HCT116 (cell line): ENCODE measurements at regions not wholly inside any gene's neighbourhood (a gene's known extent, or its start where the extent isn't known, plus 50 kb on each side); places are given as distances from the start of the nearest gene placed in this dataset.

Source experiments
- ATAC-seq: fragments of 200-7000 bp; cut with Tn5 transposase; 2 replicates; pipeline ENCODE4 v1.9.1; 2020; ENCODE audit warnings: mild to moderate bottlenecking, moderate library complexity
- BruUV-seq: library from RNA; stranded (reverse); fragments of 400-500 nt; replicated peaks from 2 replicates; lab custom pipeline; 2021; lab: Mats Ljungman, UMichigan
- CTCF ChIA-PET: fragments of 300-600 bp; sonication (Branson Sonifier 250); formaldehyde crosslinking; loops from one replicate; lab custom pipeline; 2021; ENCODE audit warnings: antibody characterized with exemption; lab: Charles Lee
- POLR2A ChIA-PET: fragments of 300-600, 350-600 bp; sonication (Branson Sonifier 250); formaldehyde crosslinking; loops from one replicate; lab custom pipeline; 2021; ENCODE audit warnings: antibody characterized with exemption; lab: Charles Lee
- RAD21 ChIA-PET, 2 experiments: fragments of 300-600 bp; sonication (Branson Sonifier 250); formaldehyde crosslinking; loops; one replicate each; lab custom pipeline; 2023; ENCODE audit warnings: low total read pairs in 2 of 2; ENCODE audit not compliant: uncharacterized antibody in 2 of 2, unreplicated experiment in 2 of 2, low non-redundant PET in 1 of 2; lab: Charles Lee
- DNase-seq: peaks from one replicate; pipeline ENCODE4 v3.0.0-alpha.2; 2010; ENCODE audit warnings: low read depth, low spot score
- H2AFZ ChIP-seq: fragments of 200-600 bp; shearing (Covaris generic), sonication (generic); 2 replicates; pipeline ENCODE4 v1.6.1; 2017; ENCODE audit warnings: low read depth, mixed run types, mixed read lengths, antibody characterized with exemption, low read length; ENCODE audit not compliant: poor library complexity, severe bottlenecking
- H3K27ac ChIP-seq: 2 replicates; pipeline ENCODE4 v1.5.1; 2012; ENCODE audit warnings: low read depth, low read length
- H3K27me3 ChIP-seq: fragments of 200-600 bp; sonication (generic); 2 replicates; pipeline ENCODE4 v1.6.1; 2016; ENCODE audit warnings: mixed run types, low read length, mixed read lengths; ENCODE audit not compliant: insufficient read depth
- H3K36me3 ChIP-seq, 2 experiments: fragments of 200-500 bp in 1 of 2; fragments of 200-600 bp in 1 of 2; sonication (Bioruptor generic) in 1 of 2; sonication (generic) in 1 of 2; 2 replicates each; pipeline versions ENCODE4 v1.5.1 to v1.6.1; 2014 to 2016; ENCODE audit warnings: low read length in 2 of 2, inconsistent platforms in 1 of 2, mixed read lengths in 1 of 2, mixed run types in 1 of 2; ENCODE audit not compliant: insufficient read depth in 2 of 2, control insufficient read depth in 1 of 2
- H3K4me1 ChIP-seq, 2 experiments: fragments of 200-600 bp in 1 of 2; sonication (generic) in 1 of 2; 2 replicates each; pipeline versions ENCODE4 v1.5.1 to v1.6.1; 2012 to 2017; ENCODE audit warnings: low read length in 2 of 2, inconsistent platforms in 1 of 2, mild to moderate bottlenecking in 1 of 2, mixed read lengths in 1 of 2, mixed run types in 1 of 2, moderate library complexity in 1 of 2; ENCODE audit not compliant: insufficient read depth in 2 of 2, control insufficient read depth in 1 of 2
- H3K4me2 ChIP-seq: fragments of 200-600 bp; sonication (generic); 2 replicates; pipeline ENCODE4 v1.6.1; 2017; ENCODE audit warnings: mixed run types, low read length, mixed read lengths
- H3K4me3 ChIP-seq, 2 experiments: fragments of 200-600 bp in 1 of 2; sonication (generic) in 1 of 2; replicated peaks in 1 of 2; 2 replicates each; pipeline ENCODE4 v1.5.1; 2011 to 2016; ENCODE audit warnings: low read length in 2 of 2, control low read depth in 1 of 2, low read depth in 1 of 2, mild to moderate bottlenecking in 1 of 2, mixed read lengths in 1 of 2, mixed run types in 1 of 2
- H3K79me2 ChIP-seq: fragments of 200-600 bp; sonication (generic); 2 replicates; pipeline ENCODE4 v1.6.1; 2017; ENCODE audit warnings: mild to moderate bottlenecking, mixed run types, low read length, moderate library complexity, mixed read lengths; ENCODE audit not compliant: insufficient read depth
- H3K9ac ChIP-seq: fragments of 200-600 bp; sonication (generic); 2 replicates; pipeline ENCODE4 v1.6.1; 2016; ENCODE audit warnings: low read length, mixed read lengths
- H3K9me2 ChIP-seq: fragments of 200-600 bp; sonication (generic), shearing (Covaris generic); 2 replicates; pipeline ENCODE4 v1.6.1; 2017; ENCODE audit warnings: mixed run types, mild to moderate bottlenecking, moderate library complexity; ENCODE audit not compliant: insufficient read depth
- H3K9me3 ChIP-seq, 2 experiments: fragments of 200-500 bp in 1 of 2; fragments of 200-600 bp in 1 of 2; sonication (Bioruptor generic) in 1 of 2; sonication (generic) in 1 of 2; 2 replicates each; pipeline ENCODE4 v1.6.1; 2014 to 2017; ENCODE audit warnings: low read length in 2 of 2, mixed read lengths in 2 of 2, inconsistent platforms in 1 of 2, low read depth in 1 of 2, mild to moderate bottlenecking in 1 of 2, mixed run types in 1 of 2, moderate library complexity in 1 of 2; ENCODE audit not compliant: control insufficient read depth in 1 of 2, insufficient read depth in 1 of 2
- H4K20me1 ChIP-seq: fragments of 200-600 bp; sonication (generic), shearing (Covaris generic); 2 replicates; pipeline ENCODE4 v1.6.1; 2017; ENCODE audit warnings: mixed run types, mild to moderate bottlenecking, moderate library complexity; ENCODE audit not compliant: insufficient read depth
- ATF3 ChIP-seq: IDR thresholded peaks from 2 replicates; pipeline ENCODE4 v1.6.1; 2012
- CBX3 ChIP-seq: IDR thresholded peaks from 2 replicates; pipeline ENCODE4 v1.6.1; 2012; ENCODE audit warnings: low read depth
- ELF1 ChIP-seq: IDR thresholded peaks from 2 replicates; pipeline ENCODE4 v1.6.1; 2012; ENCODE audit warnings: low read depth, borderline replicate concordance
- EZH2 ChIP-seq: fragments of 200-600 bp; sonication (generic); IDR thresholded peaks from 2 replicates; pipeline ENCODE4 v1.6.1; 2017; ENCODE audit warnings: antibody characterized with exemption, mixed run types
- SRF ChIP-seq: IDR thresholded peaks from 2 replicates; pipeline ENCODE4 v1.6.1; 2012; ENCODE audit warnings: low read depth
- ZFX ChIP-seq: fragments of 450-650 bp; IDR thresholded peaks from 2 replicates; pipeline ENCODE4 v1.6.1; 2017
- ZNF274 ChIP-seq: fragments of 200-500 bp; sonication (Bioruptor generic); IDR thresholded peaks from 2 replicates; pipeline ENCODE4 v1.6.1; 2014; ENCODE audit warnings: mild to moderate bottlenecking, low read depth, low read length, inconsistent platforms
- intact Hi-C: fragments of 100-400 bp; cut with micrococcal nuclease; formaldehyde crosslinking; loops from 2 replicates; pipeline ENCODE4 v1.10.0; 2022
- TF ChIP-seq, protein P1 (sequence below): IDR thresholded peaks from 2 replicates; pipeline ENCODE4 v1.6.1; 2011; ENCODE audit warnings: mild to moderate bottlenecking, low read length, moderate library complexity; ENCODE audit not compliant: insufficient replicate concordance; ENCODE audit errors: extremely low read depth
- TF ChIP-seq, protein P2 (sequence below), 3 experiments: fragments of 200-600 bp in 1 of 3; sonication (generic) in 1 of 3; IDR thresholded peaks in 2 of 3; conservative IDR thresholded peaks in 1 of 3; 2 replicates each; pipeline ENCODE4 v1.5.1; 2012 to 2017; ENCODE audit warnings: low read depth in 2 of 3, low read length in 2 of 3, antibody characterized with exemption in 1 of 3, borderline replicate concordance in 1 of 3, control low read depth in 1 of 3, mild to moderate bottlenecking in 1 of 3, mixed read lengths in 1 of 3, mixed run types in 1 of 3, moderate library complexity in 1 of 3; ENCODE audit not compliant: insufficient read depth in 1 of 3
- TF ChIP-seq, protein P3 (sequence below): IDR thresholded peaks from 2 replicates; pipeline ENCODE4 v1.6.1; 2012

GRCh38 chr3:126290325-126290724 is 66.9 kb downstream of the KLF15 start:
- H3K9me2 ChIP-seq = no peaks in the 10 kb centered on the region
- BruUV-seq = no TSS peak
- intact Hi-C loops = no loop called here
- no peak overlapping the region for H2AFZ ChIP-seq
- H3K4me1 ChIP-seq = peaks cover 15 to 24% of the 10 kb centered on the region in 2 experiments
- TF ChIP-seq EZH2 (no peak), SRF (no peak)
- ChIA-PET POLR2A (no interaction called here), RAD21 (no interaction called here), CTCF (no interaction called here)
- no peak overlapping the region for H3K4me3 ChIP-seq
- H3K79me2 ChIP-seq = no peaks in the 10 kb centered on the region
- H3K9ac ChIP-seq = no peak overlapping the region
- H4K20me1 ChIP-seq = no peaks in the 10 kb centered on the region
- H3K4me2 ChIP-seq = no peak overlapping the region
- H3K36me3 ChIP-seq = no peaks in the 10 kb centered on the region
- DNase-seq = no peak
- H3K9me3 ChIP-seq = no peaks in the 10 kb centered on the region
- no peaks in the 10 kb centered on the region for H3K27me3 ChIP-seq
- no peak overlapping the region for H3K27ac ChIP-seq
- no peak for ATAC-seq

- DNase-seq (no peak), ATAC-seq (no peak)
- no peaks in the 10 kb centered on the region for H3K79me2 ChIP-seq
- no peak overlapping the region for H2AFZ ChIP-seq
- no peaks in the 10 kb centered on the region for H3K9me3 ChIP-seq
- peaks cover 15 to 34% of the 10 kb centered on the region in 2 experiments for H3K4me1 ChIP-seq
- CTCF ChIA-PET = no interaction called here
- no peaks in the 10 kb centered on the region for H3K9me2 ChIP-seq
- no peak overlapping the region for H3K27ac ChIP-seq
- H3K27me3 ChIP-seq = no peaks in the 10 kb centered on the region
- intact Hi-C loops = no loop called here
- H3K4me3 ChIP-seq = no peak overlapping the region
- no peaks in the 10 kb centered on the region for H4K20me1 ChIP-seq
- no TSS peak for BruUV-seq
- TF ChIP-seq ATF3 (no peak), ELF1 (no peak), CBX3 (no peak), ZFX (no peak), ZNF274 (no peak)
- TF ChIP-seq, protein P1, sequence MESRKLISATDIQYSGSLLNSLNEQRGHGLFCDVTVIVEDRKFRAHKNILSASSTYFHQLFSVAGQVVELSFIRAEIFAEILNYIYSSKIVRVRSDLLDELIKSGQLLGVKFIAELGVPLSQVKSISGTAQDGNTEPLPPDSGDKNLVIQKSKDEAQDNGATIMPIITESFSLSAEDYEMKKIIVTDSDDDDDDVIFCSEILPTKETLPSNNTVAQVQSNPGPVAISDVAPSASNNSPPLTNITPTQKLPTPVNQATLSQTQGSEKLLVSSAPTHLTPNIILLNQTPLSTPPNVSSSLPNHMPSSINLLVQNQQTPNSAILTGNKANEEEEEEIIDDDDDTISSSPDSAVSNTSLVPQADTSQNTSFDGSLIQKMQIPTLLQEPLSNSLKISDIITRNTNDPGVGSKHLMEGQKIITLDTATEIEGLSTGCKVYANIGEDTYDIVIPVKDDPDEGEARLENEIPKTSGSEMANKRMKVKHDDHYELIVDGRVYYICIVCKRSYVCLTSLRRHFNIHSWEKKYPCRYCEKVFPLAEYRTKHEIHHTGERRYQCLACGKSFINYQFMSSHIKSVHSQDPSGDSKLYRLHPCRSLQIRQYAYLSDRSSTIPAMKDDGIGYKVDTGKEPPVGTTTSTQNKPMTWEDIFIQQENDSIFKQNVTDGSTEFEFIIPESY = no peak
- TF ChIP-seq, protein P2, sequence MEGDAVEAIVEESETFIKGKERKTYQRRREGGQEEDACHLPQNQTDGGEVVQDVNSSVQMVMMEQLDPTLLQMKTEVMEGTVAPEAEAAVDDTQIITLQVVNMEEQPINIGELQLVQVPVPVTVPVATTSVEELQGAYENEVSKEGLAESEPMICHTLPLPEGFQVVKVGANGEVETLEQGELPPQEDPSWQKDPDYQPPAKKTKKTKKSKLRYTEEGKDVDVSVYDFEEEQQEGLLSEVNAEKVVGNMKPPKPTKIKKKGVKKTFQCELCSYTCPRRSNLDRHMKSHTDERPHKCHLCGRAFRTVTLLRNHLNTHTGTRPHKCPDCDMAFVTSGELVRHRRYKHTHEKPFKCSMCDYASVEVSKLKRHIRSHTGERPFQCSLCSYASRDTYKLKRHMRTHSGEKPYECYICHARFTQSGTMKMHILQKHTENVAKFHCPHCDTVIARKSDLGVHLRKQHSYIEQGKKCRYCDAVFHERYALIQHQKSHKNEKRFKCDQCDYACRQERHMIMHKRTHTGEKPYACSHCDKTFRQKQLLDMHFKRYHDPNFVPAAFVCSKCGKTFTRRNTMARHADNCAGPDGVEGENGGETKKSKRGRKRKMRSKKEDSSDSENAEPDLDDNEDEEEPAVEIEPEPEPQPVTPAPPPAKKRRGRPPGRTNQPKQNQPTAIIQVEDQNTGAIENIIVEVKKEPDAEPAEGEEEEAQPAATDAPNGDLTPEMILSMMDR (IDR thresholded peaks at IDR 0.05 in 2 of 3, conservative IDR thresholded peaks at IDR 0.05 in 1 of 3; ENCODE audit: borderline replicate concordance in 1 of 3, insufficient read depth in 1 of 3, low read depth in 2 of 3, low read length in 2 of 3) = no peak
- TF ChIP-seq, protein P3, sequence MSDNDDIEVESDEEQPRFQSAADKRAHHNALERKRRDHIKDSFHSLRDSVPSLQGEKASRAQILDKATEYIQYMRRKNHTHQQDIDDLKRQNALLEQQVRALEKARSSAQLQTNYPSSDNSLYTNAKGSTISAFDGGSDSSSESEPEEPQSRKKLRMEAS = no peak
- RAD21 ChIA-PET = no interaction called here
- no peak overlapping the region for H3K9ac ChIP-seq
- H3K4me2 ChIP-seq = no peak overlapping the region
- H3K36me3 ChIP-seq = no peaks in the 10 kb centered on the region
- POLR2A ChIA-PET = no interaction called here
These were observed 68.1 kb downstream of the KLF15 start for GRCh38 chr3:126289096-126289495.
